8988T (cell line): ENCODE measurements at regions not wholly inside any gene's neighbourhood (a gene's known extent, or its start where the extent isn't known, plus 50 kb on each side); places are given as distances from the start of the nearest gene placed in this dataset.

Experiments
- DNase-seq: peaks from one replicate; pipeline ENCODE4 v3.0.0; 2011

GRCh38 chr1:201589186-201589585, 50.3 kb downstream of the NAV1 start:
- DNase-seq: no peak

DNA sequence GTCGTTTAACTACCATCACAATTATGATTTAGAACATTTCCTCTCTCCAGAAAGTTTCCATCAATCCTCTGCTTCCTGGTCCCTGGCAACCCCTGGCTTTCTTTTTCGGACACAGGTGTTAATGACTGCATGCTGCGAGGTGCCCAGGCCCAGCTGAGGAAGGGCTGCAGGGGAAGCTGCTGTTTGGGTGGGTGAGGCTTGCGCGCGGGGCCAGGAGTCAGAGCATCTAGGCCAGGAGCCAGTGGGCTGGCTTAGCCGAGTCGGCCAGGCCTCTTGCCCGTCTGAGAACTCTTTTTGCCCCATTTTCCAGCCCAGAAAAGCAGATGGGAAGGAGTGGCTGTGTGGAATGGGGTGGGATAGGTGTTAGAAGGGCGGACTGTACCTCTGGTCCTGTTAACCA, 51.5 kb downstream of the NAV1 start:
- DNase-seq: no peak

GRCh38 chr1:201591348-201591747, 52.4 kb downstream of the NAV1 start:
- no peak for DNase-seq

GRCh38 chr1:201591981-201592380, 53.1 kb downstream of the NAV1 start:
- DNase-seq: no peak

DNA sequence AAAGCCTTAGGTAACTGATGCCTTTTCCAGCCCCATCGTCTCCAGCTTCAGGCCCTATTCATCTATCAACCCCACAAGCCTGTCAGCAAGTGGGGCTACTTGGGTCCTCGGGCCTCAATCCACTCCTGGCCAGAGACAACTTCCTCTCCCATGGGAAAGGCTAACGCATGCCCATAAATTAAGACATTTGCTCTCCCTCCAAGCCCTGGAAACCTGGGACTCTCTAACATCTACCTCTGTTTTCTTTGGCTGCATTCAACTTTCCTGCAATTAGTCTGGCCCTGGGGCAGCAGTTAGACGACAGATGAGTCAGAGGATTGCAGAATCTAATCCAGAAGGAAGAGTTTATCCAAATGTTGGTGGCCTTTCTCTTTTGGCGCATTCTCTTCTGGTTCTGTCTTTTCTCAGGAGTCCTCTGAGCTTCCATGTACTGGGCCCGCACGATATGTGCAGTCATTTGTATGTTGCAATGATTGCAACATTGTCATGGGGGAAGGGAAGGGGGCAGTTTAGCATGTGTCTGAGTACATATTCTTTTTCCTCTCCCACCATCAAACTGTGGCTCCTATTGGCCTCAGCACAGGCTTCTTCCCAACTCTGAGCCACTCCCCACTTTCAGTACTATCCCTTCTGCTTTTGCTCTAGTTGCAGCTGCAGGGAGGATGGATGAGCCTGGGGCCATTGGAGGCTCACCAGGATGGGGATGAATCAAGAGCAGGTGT, 54.4 kb downstream of the NAV1 start:
- DNase-seq: no peak

DNA sequence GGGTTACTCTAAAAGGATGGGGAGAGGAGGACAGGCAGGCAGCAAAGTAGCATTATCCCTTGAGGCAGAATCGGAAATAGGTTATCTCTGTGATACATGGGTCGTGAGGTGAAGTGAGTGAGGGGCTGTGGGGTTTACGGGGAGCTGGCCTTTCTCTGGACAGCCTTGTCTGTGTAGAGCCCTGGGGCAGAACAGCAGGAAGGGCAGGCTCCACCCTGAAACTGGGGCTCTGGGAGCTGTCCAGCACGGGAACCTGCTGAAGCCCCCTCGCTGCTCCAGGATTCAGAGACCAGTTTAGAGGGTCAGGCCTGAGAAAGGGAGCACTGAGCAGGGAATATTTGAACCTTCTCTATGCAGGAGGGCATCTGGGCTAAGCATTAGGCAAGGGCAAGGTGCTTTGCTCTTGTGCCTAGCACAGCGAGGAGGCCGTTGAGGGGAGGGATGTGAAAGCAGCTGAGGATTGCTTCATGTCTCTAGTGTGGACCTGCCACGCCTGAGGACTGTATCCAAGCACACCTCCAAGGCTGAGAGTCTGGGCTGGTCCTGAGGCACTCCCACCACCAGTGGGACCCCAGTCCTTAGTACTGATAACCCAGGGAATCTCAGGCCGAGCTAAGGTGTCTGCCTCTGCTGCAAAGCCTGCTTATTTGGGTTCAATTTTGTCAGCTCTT, 55.8 kb downstream of the NAV1 start:
- DNase-seq: no peak

DNA sequence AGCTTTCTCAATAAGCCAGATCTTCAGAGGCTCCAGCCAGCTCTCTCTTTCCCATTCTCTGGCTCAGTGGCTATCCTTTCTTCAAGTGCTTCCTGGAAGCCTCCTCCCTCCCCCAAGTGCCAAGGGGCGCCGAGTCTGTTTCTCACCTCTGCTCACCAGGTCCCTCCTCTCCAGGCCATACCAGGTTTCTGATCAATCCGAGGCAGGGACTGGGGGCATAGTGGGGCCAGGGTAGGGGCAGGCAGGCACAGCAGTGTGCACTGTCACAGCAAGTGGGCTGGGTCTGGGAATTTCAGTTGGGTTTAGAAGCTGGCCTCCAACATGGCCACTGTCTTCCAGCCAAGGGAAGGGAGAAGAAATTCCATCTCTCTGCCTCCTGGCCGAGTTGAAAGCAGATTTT, 56.5 kb downstream of the NAV1 start:
- no peak for DNase-seq

- DNase-seq: no peak
These were observed 57.4 kb downstream of the NAV1 start for GRCh38 chr1:201596101-201596868.

- DNase-seq: no peak
These were observed 58.8 kb downstream of the NAV1 start for GRCh38 chr1:201597551-201598230.

DNA sequence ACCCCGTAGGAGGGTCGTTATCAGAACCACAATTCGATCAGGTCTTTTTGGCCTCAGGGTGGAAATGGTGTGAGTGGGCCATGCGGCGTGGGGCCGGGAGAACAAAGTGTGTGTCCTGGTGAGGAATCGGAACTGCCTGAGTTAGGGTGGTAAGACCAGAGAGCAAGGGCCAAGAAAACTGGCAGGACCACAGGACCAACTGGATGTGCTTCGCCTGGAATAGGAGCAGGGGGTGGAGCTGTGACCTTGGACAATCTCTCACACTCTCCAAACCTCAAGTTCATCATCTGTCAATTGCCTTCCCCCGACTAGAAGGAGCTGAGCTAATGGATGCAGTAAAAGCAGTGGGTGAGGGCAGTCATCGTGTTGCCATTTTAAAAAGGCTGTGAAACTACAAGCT, 59.5 kb downstream of the NAV1 start:
- no peak for DNase-seq

- DNase-seq: no peak
These were observed 60.0 kb downstream of the NAV1 start for GRCh38 chr1:201598973-201599372.

- no peak for DNase-seq
These were observed 60.6 kb downstream of the NAV1 start for GRCh38 chr1:201599548-201599947.

DNA sequence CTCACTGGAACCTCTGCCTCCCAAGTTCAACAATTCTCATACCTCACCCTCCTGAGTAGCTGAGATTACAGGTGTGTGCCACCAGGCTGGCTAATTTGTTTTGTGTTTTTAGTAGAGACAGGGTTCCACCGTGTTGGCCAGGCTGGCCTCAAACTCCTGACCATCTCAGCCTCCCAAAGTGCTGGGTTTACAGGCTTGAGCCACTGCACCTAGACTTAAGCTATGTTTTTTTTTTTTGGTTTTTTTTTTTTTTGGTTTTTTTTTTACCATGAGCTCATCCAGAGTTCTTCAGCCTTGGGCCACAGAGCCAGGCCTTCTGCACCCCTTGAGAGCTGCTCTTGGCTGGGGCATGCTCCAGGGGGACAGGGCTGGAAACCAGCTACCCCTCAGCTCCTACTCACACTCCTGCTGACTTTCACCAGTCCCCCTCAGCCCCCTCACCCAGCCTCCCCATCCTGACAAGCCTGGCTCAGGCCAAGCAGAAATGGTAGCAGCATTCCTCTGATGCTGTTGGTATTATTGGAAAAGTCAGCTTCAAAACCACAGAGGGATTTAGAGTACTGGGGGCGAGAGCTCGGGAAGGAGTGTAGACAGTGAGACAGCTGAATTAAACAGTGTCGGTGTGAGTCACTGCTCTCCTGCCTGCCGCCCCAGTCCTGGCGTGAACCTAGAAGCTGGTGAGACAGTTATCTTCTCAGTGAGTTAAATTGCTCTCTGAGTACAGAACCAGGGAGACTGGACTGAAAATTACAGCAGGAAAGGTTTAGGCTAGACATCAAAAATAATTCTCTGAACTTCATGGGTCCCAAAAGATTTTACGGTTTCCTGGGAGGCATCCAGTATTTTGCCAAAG, 63.7 kb downstream of the NAV1 start:
- no peak for DNase-seq

DNA sequence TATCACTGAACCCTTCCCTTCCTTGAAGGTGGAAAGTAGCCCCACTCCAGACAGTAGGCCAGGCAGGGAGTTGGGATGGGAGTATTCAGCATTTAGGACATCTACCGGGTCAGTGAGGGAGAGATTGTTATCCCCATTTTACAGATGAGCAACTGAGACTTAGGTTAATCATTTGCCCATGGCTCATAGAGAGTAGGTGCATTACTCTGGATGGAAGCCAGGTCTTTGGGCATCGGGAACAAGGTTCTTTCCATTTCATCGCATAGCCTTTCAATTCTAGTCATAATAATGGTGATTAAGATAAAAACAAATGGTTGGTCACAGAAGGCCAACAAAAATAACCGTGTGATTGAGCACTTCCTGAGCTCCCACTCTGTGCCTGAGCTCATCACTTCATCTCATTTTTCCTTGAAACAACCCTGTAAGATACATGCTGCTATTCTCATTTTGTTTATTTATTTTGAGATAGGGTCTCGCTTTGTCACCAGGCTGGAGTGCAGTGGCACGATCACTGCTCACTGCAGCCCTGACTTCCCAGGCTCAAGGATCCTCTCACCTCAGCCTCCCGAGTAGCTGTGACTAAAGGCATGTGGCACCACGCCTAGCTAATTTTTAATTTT, 64.8 kb downstream of the NAV1 start:
- DNase-seq: no peak

- no peak for DNase-seq
These were observed 66.6 kb downstream of the NAV1 start for GRCh38 chr1:201605385-201606010.

- no peak for DNase-seq
These were observed 67.2 kb downstream of the NAV1 start for GRCh38 chr1:201606096-201606495.

DNA sequence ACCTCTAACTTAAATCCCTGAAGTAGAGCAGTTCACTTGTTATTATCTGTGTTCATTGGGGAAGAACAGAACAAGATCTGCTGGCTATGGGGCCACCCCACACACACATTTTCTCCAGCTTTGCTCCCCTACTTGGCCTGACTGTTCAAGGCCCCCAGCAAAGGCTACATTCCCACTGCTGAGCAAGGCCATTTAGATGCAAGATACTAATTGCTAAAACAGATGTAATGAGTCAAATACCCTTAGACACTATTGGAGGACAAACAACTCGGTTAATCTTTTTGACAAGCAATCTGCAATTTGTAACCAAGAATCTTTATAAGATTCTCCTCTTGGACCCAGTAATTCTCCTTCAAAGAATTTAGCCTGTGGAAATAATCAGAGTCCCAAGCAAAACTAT, 67.7 kb downstream of the NAV1 start:
- no peak for DNase-seq

GRCh38 chr1:201608635-201609395, 69.9 kb downstream of the NAV1 start:
- no peak for DNase-seq

DNA sequence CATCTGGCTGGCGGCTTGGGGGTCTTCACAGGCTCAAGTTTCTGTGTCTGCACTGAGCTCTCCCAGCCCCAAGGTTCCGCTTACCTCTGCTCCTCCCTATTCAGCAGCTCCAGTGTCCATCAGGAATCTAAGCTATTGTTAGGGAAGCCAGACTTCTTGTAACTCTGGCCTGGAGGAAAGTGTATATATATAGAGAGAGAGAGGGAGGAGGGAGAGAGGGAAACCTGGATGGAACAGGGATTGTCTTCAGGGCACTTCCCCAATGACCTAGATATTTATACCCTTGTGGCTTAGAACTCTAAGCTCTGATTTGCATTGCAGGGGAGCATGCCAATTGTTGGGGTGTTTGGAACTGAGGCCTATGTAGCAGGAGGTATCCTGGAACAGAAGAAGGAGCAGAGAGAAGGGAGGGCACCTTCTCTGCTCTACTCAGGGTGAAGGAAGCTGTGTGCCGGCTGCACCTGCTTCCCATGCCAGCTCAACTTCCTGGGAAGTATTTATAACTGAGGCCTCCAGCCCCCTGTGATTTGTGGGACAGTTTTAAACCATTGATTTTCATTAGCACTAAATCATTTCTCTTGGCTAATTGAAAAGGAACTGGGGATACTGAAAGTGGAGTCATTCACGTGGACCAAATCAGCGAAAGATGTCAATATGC, 70.9 kb downstream of the NAV1 start:
- no peak for DNase-seq

DNA sequence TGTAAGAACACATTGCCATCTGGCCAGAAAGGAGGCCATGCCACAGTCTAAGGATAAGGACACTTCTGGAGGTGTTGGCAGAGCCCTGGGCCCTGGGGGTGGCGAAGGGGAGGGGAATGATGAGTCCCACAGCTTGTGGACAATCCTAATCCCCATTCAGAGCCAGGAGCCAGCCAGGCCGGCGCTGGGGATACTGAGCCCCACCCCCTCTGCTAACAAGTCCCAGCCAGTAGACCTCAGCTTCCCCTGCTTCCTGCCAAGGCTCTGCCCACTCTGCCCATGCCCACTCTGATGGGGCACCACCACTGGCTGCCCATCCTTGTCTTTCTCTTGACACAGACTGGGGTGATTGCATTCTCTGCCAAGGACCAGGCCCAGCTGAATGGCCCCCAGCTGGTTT, 71.9 kb downstream of the NAV1 start:
- no peak for DNase-seq
